HL-60 (cell line): ENCODE measurements at regions not wholly inside any gene's neighbourhood (a gene's known extent, or its start where the extent isn't known, plus 50 kb on each side); places are given as distances from the start of the nearest gene placed in this dataset.

Experiments
- CTCF ChIP-seq: IDR thresholded peaks from one replicate; pipeline ENCODE4 v1.5.1; 2011; ENCODE audit warnings: low read length, control low read depth, inconsistent platforms; ENCODE audit not compliant: insufficient read depth
- GABPA ChIP-seq: IDR thresholded peaks from 2 replicates; pipeline ENCODE4 v1.6.1; 2012; ENCODE audit warnings: low read depth

- TF ChIP-seq CTCF (no peak), GABPA (no peak)
Observed at GRCh38 chr2:219829667-219830352, 202.4 kb downstream of the SLC4A3 start.
